Activated CD8-positive, alpha-beta memory T cell treated with anti-CD3 and anti-CD28 coated beads for 36 hours (primary cell): ENCODE measurements at regions not wholly inside any gene's neighbourhood (a gene's known extent, or its start where the extent isn't known, plus 50 kb on each side); places are given as distances from the start of the nearest gene placed in this dataset.
"Not testable (repeated sequence)": the region's sequence is repeated elsewhere in the genome, so short reads cannot be mapped to it uniquely, and the experiment has no call there.

Source experiments
- CTCF ChIA-PET: fragments of 350-600 bp; sonication (Branson Sonifier 250); formaldehyde crosslinking; loops from one replicate; lab custom pipeline; 2021; ENCODE audit warnings: antibody characterized with exemption; lab: Charles Lee
- POLR2A ChIA-PET: fragments of 350-600 bp; sonication (Branson Sonifier 250); formaldehyde crosslinking; loops from one replicate; lab custom pipeline; 2021; ENCODE audit warnings: antibody characterized with exemption; lab: Charles Lee

DNA sequence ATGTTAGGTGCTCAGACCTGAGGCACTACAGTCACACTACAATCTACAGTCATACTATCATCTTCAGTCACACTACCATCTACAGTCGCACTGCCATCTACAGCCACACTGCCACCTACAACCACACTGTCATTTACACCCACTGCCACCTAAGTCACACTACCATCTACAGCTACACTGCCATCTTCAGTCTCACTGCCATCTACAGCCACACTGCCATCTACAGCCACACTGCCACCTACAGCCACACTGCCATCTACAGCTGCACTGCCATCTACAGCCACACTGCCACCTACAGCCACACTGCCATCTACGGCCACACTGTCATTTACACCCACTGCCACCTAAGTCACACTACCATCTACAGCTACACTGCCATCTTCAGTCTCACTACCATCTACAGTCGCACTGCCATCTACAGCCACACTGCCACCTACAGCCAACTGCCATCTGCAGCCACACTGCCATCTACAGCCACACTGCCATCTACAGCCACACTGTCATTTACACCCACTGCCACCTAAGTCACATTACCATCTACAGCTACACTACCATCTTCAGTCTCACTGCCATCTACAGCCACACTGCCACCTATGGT lies 155.2 kb upstream of the AFDN start:
- CTCF ChIA-PET: not testable (repeated sequence)

DNA sequence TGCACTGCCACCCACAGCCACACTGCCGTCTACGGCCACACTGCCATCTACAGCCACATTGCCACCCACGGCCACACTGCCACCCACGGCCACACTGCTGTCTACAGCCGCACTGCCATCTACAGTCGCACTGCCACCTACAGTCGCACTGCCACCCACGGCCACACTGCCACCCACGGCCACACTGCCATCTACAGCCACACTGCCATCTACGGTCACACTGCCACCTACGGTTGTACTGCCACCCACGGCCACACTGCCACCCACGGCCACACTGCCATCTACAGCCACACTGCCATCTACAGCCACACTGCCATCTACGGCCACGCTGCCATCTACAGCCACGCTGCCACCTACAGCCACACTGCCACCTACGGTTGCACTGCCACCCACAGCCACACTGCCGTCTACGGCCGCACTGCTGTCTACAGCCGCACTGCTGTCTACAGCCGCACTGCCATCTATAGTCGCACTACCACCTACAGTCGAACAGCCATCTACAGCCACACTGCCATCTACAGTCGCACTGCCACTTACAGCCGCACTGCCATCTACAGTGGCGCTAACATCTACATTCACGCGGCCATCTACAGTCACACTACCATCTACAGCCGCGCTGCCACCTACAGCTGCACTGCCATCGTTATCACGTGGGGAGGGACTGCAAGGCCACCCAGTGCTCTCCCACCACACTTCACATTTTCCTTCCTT lies 154.6 kb upstream of the AFDN start:
- ChIA-PET POLR2A (no interaction called here), CTCF (no interaction called here)

More for the DNA sequence above, 155.2 kb upstream of the AFDN start:
- POLR2A ChIA-PET: not testable (repeated sequence)

DNA sequence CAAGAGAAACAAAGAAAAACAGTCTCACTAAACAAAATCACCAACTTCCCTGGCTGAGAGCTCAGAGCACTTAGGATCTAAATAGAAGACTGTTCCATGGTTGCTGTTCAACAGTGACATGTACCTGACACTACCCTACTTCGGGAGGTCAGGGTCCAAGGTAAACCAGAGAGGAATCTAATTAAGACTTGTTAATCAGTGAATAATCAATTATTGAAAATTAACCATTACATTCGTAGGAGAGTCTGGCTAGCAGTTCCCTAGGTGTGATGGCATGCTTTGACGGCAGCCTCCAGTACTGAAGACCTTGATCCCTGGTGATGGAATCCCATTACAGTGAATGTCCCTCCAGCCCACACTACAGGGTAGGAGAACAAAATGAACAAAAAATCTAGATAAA lies 154.0 kb upstream of the AFDN start:
- CTCF ChIA-PET: no interaction called here

DNA sequence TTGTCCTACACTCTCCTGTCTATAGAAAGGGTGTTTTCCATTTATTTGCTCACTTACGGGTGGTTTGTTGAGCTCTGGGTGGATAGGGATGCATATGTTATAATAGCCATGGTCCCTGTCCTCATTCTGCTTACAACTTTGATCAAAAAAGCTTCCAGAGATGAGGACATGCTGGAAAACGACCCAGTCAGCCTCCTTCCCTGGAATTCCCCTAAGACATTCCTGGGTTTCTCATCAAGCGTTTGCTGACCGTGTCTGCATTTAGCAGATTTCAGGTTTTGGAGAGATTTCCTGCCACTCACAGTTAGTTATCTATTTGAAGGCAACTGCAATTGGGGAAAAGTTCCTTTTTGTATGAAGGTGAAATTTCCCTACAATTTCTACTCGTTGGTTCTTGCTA lies 152.8 kb upstream of the AFDN start:
- CTCF ChIA-PET: no interaction called here

More for the DNA sequence above, 154.0 kb upstream of the AFDN start:
- POLR2A ChIA-PET: no interaction called here

DNA sequence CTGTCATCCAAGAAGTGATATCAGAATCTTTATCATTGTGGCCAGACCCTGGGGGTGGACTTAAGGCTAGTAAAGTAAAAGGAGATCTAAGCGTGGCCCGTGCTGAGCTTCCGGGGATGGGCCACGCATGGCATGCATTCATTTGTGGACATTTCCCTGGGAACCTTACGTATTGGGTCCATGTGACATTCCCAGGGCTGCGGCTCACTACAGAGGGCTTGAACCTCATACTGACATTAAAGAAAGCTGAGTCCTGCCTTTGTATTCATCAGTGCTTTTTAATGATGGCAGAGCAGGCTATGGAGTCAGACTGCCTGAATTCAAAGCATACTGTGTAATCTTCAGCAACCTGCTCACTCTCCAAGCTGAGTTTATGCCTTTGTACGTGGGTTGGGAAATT lies 152.2 kb upstream of the AFDN start:
- CTCF ChIA-PET: no interaction called here
- POLR2A ChIA-PET: no interaction called here

More for the DNA sequence above, 152.8 kb upstream of the AFDN start:
- POLR2A ChIA-PET: no interaction called here

DNA sequence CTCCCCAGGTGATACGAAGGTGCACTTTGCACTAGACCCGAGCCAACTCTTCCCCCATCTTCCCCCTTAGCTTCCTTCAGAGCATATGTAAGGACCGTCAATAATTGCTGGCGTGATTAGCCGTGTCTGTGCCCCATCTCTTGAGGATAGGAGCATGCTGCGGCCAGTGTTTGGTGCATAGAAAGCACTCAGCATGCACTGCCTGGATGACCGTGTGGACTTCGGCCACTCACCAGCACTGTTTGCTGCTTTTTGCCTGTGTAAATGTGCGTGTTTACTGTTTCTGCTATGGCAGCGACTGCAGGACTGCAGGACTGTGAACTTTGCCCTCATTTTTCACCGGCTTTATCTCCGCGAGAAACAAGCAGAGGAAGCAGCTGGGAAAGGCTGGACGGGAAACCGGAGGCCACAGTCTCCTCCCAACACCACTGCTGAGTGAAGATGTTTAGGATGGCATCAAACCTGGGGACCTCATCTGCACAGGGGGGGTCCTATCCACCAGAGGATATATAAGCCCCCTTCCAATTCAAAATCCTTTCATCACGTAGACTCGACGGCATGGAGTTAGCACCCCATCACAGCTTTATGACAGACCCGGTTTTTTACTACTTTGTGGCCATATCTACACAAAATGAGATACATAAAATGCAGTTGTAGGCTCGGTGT lies 150.6 kb upstream of the AFDN start:
- POLR2A ChIA-PET: no interaction called here
- CTCF ChIA-PET: interaction anchor here (0.6 kb wide), 1 partner anchor 27 kb away, joined by 3 read pairs; no protein-coding TSS in a partner anchor

DNA sequence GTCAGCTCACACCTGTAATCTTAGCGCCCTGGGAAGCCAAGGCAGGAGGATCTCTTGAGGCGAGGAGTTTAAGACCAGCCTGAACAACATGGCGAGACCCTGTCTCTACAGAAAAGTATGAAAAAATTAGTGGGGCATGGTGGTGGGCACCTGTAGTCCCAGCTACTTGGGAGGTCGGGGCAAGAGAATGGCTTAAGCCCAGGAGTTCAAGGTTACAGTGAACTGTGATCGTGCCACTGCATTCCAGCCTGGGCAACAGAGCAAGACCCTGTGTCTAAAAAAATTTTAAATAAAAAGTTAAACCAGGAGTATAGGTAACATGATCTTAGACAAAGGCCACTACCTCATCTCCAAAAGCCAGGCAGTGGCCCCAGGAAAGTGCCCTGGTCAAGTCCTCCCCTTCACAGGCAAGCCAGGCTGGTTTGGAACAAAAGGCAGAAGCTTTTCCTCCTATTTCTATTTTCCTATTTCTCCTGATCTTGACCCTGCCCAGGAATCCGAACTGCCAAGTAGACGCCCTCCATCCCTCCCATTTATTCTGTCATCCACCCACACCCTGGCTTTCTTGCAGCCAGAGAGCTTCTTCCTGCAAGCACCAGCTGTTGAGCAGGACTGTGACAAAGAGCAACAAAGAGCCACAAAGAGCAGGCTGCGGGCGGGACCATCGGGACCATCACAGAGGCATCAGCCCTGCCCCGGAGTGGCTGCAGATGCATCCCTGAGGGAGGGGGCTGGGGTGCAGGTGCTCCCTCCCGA lies 149.9 kb upstream of the AFDN start:
- POLR2A ChIA-PET: no interaction called here
- CTCF ChIA-PET: no interaction called here

DNA sequence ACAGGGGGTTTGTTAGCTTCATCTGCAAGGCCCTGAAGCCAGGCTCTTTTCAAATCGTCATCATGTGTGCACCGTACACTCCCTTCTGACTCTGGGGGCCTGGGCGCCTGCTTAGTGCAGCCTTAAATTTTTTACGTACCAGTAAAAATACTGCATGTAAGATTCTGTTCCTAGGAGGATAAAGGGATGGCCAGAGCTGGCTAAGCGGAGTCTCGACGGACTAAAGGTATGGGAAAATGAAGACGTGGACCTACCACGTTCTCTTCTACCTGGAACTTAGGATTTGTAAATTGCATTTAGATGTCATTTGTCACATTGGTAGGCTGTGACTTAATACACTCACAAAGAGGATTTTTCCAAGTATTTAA lies 149.3 kb upstream of the AFDN start:
- ChIA-PET POLR2A (no interaction called here), CTCF (no interaction called here)

DNA sequence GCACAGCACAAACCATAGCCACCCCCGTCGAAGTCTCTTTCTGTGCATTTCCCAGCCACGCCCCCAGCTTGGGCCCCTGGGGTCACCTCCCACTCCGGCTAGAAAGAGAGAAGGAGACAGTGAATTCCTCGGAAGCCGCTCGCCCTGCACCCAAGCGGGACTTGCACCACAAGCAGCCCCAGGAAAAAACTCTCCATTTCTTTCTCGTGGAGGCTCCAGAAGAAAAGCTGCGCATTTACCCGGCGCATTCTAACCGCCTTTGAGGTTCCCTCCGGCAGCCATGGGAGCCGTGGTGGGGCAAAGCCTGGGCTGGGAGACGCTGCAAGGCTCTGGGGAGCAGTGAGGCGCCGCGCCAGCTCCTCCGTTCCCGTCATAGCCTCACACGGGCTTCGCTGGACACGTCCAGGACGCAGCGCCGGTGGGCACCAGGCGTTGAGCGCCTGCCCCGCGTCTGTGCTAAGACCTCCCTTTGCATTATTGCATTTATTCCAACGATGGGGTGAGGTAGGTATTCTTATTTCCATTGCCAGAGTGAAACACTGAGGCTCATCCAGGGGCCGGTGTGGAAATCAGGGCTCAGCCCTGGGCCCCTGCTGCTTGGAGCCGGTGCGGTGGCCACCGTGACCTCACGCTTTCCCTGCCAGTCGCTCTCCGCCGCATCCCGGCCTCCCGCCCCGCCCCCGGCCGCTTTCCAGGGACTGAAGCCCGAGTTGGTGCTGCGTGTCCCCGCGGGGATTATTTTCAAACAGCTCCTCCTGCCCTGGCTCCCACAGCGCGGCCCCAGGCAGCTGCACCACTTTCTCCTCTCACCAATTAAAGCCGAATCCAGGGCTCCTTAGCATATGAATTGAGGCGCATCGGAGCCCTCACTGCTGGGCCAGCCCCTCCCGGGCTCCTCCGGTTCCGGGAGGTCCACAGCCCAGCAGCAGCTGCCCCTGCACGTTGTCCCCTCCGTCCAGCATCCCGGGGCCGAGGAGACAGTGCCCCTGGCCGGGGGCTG lies 148.3 kb upstream of the AFDN start:
- CTCF ChIA-PET: no interaction called here
- POLR2A ChIA-PET: no interaction called here

DNA sequence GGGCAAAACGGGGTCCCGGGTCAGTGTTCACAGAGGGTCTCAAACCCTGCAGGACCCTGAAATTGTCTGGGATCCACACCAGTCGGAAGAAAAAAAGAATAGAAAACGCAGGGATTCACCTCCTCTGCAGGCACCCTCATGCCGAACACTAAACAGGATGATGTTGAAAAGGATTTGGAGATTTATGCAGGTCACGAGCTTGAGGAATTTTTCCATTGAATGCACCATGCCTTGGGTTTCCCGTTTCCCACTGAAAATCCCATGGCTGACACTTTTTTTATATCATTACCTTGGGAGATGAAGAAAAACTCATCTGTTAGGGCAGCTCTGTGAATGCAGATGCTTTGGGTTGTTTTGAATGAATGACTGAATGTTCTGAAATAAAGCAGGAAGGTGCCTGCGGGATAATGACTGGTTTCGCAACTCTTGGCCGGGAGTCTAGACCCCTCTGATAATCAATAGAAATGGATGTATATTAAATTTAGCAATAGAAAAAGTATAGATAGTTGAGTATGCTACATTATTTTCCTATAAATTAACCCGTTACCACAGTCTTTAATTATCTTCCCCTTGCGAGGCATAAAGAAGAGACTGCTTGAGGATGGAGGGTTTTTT lies 147.5 kb upstream of the AFDN start:
- POLR2A ChIA-PET: no interaction called here
- CTCF ChIA-PET: no interaction called here

DNA sequence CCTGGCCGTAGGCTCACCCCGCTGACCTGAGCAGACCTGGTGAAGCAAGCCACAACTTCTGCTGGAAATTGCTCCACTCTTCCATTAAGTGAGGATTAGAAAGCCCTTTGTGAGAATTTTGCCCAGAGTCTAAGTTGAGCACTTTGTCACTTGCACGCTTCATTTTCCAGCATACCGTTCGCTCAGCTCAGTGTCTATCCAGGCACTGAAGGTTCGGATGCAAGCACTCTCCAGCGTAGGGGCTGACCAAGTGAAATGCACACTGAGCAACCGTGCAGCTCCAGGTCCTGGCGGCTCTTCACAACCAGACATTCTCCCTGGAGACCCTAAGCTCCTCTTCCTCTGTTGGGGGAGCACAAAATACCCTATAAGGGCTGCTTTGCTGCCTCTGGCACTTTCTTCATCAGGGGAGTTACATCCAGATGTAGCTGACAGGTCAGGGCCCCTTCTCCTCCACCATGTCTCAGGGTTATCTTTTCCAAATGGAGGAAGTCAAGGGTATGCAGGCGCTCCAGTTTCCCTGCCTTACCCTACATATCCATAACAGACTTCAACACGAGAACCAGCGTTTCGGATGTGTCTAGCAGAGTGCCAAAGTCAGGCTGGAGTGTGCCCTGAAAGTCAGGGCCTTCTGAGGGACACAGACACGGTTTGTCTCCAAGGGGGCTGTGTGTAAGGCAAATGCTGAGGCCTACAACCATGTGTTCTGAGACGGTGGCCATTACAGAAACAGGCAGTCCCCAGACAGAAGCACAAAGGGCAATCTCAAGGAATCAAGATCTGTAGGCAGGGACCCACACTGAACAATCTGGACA lies 146.7 kb upstream of the AFDN start:
- ChIA-PET CTCF (no interaction called here), POLR2A (no interaction called here)

DNA sequence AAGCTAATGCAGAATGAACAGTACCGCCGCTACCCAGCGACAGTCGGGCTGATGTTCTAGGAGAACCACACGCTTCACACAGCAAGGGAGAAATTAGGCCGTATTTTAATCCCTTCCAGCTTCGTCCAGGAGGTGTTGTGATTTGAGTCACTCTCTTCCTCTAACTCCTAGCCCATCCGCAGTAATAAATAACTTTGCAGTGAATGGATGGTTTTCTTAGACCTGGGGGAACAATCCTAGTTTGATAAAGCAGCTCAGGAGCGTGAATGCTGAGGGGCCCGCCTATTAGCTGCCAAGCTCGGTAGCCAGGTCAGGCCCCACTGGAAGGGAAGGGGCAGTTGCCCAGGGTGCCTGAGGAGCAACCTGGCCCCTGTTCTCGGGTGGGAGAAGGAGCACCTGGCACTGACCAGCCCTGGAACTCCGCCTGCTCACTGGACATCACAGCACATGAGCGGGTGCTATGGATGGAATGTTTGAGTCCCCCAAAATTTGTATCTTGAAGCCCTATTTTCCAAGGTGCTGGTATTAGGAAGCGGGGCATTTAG lies 146.0 kb upstream of the AFDN start:
- ChIA-PET CTCF (no interaction called here), POLR2A (no interaction called here)

DNA sequence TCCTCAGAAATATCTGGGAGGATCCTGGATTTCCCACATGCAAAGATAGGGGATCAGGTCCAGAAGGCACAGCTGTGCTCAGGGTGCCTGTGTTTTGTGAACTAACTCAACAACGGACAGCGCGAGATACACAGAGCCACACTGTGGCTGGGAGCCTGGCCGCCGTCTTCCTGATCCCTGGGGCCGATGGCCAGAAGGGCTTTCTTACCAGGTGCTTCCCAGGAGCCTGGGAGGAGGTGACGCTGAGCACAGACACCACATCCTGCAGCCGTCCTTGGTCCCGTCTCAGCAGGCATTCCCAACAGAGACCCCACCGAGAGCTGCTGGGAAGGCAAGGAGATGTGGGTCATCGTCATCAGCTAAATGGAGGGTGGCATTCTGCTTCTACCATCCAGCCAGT lies 144.6 kb upstream of the AFDN start:
- POLR2A ChIA-PET: no interaction called here
- CTCF ChIA-PET: no interaction called here

DNA sequence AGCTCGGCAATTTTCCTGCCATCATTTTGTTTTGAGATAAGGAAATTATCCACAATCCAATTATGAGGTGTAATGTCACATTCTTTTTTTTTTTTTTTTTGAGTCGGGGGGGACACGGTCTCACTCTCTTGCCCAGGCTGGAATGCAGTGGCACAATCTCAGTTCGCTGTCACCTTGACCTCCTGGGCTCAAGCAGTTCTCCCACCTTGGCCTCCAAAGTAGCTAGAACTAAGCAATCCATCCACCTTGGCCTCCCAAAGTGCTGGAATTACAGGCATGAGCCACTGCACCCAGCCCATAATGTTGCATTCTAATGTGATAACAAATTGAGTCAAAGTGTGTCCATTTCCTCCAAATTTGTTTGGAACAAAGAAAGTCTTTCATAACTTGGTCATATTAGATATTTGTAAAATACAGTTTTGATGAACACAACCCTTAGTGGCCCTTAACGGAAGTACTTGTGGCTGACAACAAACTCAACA lies 144.1 kb upstream of the AFDN start:
- ChIA-PET POLR2A (no interaction called here), CTCF (no interaction called here)

DNA sequence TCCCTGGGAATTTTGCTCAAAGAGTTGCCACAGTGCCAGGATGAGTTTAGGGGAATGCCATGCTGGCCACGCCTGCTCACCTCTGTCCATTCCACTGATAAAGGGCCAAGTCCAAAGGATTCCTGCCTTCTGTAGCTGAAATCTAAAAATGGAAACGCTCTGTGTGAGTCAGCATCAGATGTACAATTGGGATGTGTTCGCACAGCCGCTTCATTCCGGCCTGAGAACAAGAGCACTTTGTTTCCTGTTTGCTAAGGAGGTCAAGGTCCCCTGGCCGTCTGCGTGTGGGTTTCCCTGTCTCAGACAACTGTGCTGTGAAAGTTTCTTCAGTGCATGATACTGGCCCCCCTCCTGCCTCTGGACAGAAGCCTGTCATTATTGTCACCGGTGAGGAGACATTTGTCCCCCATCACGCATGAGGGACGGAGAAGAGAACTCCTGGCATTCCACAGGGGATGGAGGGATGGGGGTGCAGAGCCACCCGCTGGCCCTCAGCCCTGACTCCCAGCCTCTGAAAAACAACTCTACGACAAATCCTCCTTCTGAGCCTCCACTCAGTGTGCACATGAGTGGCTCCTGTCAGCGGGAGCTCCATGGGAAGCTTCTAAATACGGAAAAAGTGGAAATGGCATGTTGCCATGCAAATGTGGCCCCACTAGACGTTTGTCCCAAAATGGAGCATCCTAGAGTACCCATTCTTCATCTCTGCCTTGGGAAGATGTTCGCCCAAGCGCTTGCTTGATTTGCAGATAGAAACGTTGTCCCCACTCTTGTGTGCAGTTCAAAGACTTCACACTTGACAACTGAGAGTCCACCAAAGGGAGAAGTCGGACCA lies 143.5 kb upstream of the AFDN start:
- POLR2A ChIA-PET: no interaction called here
- CTCF ChIA-PET: no interaction called here

DNA sequence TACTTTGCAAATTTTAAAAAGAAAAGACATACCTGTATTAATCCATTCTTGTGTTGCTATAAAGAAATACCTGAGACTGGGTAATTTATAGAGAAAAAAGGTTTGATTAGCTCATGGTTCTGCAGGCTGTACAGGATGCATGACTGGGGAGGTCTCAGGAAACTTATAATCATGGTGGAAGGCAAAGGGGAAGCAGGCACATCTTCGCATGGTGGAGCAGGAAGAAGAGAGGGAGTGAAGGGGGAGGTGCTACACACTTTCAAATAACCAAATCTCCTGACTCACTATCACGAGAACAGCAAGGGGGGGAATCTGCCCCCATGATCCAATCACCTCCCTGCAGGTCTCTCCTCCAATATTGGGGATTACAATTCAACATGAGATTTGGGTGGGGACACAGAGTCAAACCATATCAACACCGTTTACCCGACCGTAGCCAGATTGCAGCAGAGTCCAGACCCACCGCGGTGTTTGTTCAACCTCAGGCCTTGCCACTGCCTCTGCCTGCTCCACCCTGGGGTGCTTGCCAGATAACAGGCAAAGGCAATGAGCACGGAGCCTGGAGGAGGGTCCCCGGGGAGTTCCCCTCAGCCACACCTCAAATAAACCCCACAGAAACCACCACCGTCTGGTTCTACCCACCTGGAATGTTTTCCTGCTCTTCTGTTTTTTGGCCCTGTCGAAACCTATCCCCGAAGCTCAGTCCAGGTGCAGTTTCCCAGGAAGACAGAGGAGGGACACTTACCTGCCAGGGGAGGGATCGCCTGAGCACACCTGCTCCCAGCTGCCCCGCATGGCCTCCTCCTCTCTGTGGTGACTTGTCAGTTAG lies 142.2 kb upstream of the AFDN start:
- ChIA-PET POLR2A (no interaction called here), CTCF (no interaction called here)
